Body of pancreas (tissue), 4 donors: ENCODE measurements at regions not wholly inside any gene's neighbourhood (a gene's known extent, or its start where the extent isn't known, plus 50 kb on each side); places are given as distances from the start of the nearest gene placed in this dataset.

Experiments
- ATAC-seq: fragments of 150-250 bp; one replicate; pipeline ENCODE4 v1.9.1; 2016
- DNase-seq, 4 donors: peaks; one replicate each; pipeline ENCODE4 v3.0.0-alpha.2; 2019
- H3K27ac ChIP-seq, 4 donors: fragments of 200-600 bp; sonication (generic); 1 replicate in 3 of 4; 2 replicates in 1 of 4; pipeline versions ENCODE4 v1.5.1 to v1.6.1; 2016 to 2019; ENCODE audit warnings: mild to moderate bottlenecking in 1 of 4, mixed read lengths in 1 of 4, moderate library complexity in 1 of 4
- H3K27me3 ChIP-seq, 2 donors: fragments of 200-600 bp; sonication (generic); one replicate each; pipeline ENCODE4 v1.6.0; 2016; ENCODE audit warnings: mild to moderate bottlenecking in 1 of 2
- H3K36me3 ChIP-seq, 2 donors: fragments of 200-600 bp; sonication (generic); replicated peaks in 1 of 2; 2 replicates each; pipeline ENCODE4 v1.5.1; 2016; ENCODE audit warnings: low read depth in 2 of 2; ENCODE audit not compliant: insufficient read depth in 1 of 2
- H3K4me1 ChIP-seq: fragments of 200-600 bp; sonication (generic); one replicate; pipeline ENCODE4 v1.6.0; 2016
- H3K4me3 ChIP-seq, 2 donors: fragments of 200-600 bp; sonication (generic); 1 replicate in 1 of 2; 2 replicates in 1 of 2; pipeline ENCODE4 v1.5.1; 2016 to 2019
- H3K9me3 ChIP-seq, 3 donors: fragments of 200-600 bp; sonication (generic); 1 replicate in 2 of 3; 2 replicates in 1 of 3; pipeline ENCODE4 v1.5.1; 2016
- POLR2A ChIP-seq, 3 donors: fragments of 450-650 bp; IDR thresholded peaks; one replicate each; pipeline ENCODE4 v1.6.1; 2016; ENCODE audit warnings: antibody characterized with exemption in 3 of 3, mild to moderate bottlenecking in 2 of 3
- WGBS, 2 donors: methylation state at CpG; one replicate each; pipeline ENCODE4 v1.1.5; 2017; 5-methylcytosine and 5-hydroxymethylcytosine counted together
- intact Hi-C: fragments of 100-400 bp; cut with DNase I; formaldehyde crosslinking; loops from one replicate; pipeline ENCODE4 v1.15.1; 2023
- TF ChIP-seq, protein P1 (sequence below), 7 experiments: fragments of 450-650 bp in 4 of 7; fragments of 200-600 bp in 3 of 7; sonication (generic) in 3 of 7; IDR thresholded peaks; one replicate each; pipeline ENCODE4 v1.5.1; 2016 to 2019; ENCODE audit warnings: antibody characterized with exemption in 7 of 7

DNA sequence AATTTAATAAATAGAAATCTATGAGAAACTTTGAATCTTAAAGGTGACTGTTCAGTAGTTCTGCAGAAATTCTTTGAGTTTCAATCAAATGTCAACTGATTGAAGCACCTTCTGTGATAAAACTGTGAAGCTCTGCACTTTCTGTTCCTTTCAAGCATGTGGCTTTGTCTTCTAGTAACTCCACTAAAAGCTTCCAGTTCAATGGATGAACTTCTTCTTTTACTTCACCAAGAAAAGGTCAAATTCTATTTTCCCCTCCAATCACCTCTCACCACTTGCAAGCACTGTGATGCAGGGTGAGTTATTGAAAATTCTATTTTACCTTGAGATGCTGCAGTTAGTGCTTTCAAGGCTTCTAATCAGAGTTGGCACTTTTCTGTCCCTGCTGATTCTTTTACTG is 515.3 kb upstream of the B3GALT2 start:
- no peak for ATAC-seq
- no peaks in the 10 kb centered on the region for H3K27me3 ChIP-seq

GRCh38 chr1:193700710-193701355 is 514.4 kb upstream of the B3GALT2 start:
- no peak for DNase-seq
- H3K27me3 ChIP-seq: no peaks in the 10 kb centered on the region
- no peaks in the 10 kb centered on the region for H3K9me3 ChIP-seq
- intact Hi-C loops: no loop called here
- TF ChIP-seq POLR2A (IDR thresholded peaks at IDR 0.05): no peak
- TF ChIP-seq, protein P1, sequence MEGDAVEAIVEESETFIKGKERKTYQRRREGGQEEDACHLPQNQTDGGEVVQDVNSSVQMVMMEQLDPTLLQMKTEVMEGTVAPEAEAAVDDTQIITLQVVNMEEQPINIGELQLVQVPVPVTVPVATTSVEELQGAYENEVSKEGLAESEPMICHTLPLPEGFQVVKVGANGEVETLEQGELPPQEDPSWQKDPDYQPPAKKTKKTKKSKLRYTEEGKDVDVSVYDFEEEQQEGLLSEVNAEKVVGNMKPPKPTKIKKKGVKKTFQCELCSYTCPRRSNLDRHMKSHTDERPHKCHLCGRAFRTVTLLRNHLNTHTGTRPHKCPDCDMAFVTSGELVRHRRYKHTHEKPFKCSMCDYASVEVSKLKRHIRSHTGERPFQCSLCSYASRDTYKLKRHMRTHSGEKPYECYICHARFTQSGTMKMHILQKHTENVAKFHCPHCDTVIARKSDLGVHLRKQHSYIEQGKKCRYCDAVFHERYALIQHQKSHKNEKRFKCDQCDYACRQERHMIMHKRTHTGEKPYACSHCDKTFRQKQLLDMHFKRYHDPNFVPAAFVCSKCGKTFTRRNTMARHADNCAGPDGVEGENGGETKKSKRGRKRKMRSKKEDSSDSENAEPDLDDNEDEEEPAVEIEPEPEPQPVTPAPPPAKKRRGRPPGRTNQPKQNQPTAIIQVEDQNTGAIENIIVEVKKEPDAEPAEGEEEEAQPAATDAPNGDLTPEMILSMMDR (IDR thresholded peaks at IDR 0.05): no peak
- 55 to 67% methylated on average over 3 of the region's 3 CpGs for WGBS, 2 donors
- H3K36me3 ChIP-seq: no peaks in the 10 kb centered on the region
- no peak for ATAC-seq
- no peak overlapping the region for H3K4me3 ChIP-seq
- no peak overlapping the region for H3K27ac ChIP-seq
- no peaks in the 10 kb centered on the region for H3K4me1 ChIP-seq

More for the DNA sequence above, 515.3 kb upstream of the B3GALT2 start:
- H3K27ac ChIP-seq: no peak overlapping the region
- no peak for DNase-seq
- H3K9me3 ChIP-seq: no peaks in the 10 kb centered on the region
- intact Hi-C loops: no loop called here
- TF ChIP-seq, protein P1 (IDR thresholded peaks at IDR 0.05): no peak
- TF ChIP-seq POLR2A (IDR thresholded peaks at IDR 0.05): no peak
- H3K4me1 ChIP-seq: no peaks in the 10 kb centered on the region
- H3K36me3 ChIP-seq: no peaks in the 10 kb centered on the region
- H3K4me3 ChIP-seq: no peak overlapping the region

DNA sequence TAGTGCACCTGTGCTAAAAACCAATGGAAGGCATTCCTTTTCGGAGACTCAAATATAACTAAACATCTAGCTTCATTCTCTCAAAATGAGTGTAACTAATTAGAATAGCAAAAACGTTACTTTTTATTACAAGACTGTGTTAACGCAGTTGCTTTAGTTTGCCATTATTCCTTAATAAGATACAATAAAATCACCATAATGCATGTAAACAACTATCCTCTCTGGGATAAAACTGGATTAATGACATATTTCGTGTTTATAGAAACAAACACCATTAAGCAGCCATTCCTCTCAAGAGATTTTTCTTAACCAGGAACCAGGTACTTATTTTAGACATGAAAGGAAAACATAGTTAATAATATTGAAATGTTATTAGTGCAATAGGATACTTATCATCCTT is 512.8 kb upstream of the B3GALT2 start:
- no peak overlapping the region for H3K27ac ChIP-seq
- DNase-seq (no peak), ATAC-seq (no peak)
- H3K9me3 ChIP-seq: no peaks in the 10 kb centered on the region
- no peak overlapping the region for H3K4me3 ChIP-seq
- TF ChIP-seq POLR2A (IDR thresholded peaks at IDR 0.05): no peak
- TF ChIP-seq, protein P1 (IDR thresholded peaks at IDR 0.05): no peak
- no peaks in the 10 kb centered on the region for H3K4me1 ChIP-seq
- no peaks in the 10 kb centered on the region for H3K27me3 ChIP-seq
- intact Hi-C loops: no loop called here
- WGBS, 2 donors: 75% methylated on average over 4 of the region's 4 CpGs
- H3K36me3 ChIP-seq: no peaks in the 10 kb centered on the region

GRCh38 chr1:193697776-193698175 is 511.4 kb upstream of the B3GALT2 start:
- DNase-seq (no peak), ATAC-seq (no peak)
- intact Hi-C loops: no loop called here
- no peak overlapping the region for H3K4me3 ChIP-seq
- H3K27me3 ChIP-seq: no peaks in the 10 kb centered on the region
- WGBS, 2 donors: 40 to 48% methylated on average over 3 of the region's 3 CpGs
- H3K27ac ChIP-seq: no peak overlapping the region
- no peaks in the 10 kb centered on the region for H3K9me3 ChIP-seq
- no peaks in the 10 kb centered on the region for H3K4me1 ChIP-seq
- no peaks in the 10 kb centered on the region for H3K36me3 ChIP-seq
- TF ChIP-seq, protein P1 (IDR thresholded peaks at IDR 0.05): no peak
- TF ChIP-seq POLR2A (IDR thresholded peaks at IDR 0.05): no peak

DNA sequence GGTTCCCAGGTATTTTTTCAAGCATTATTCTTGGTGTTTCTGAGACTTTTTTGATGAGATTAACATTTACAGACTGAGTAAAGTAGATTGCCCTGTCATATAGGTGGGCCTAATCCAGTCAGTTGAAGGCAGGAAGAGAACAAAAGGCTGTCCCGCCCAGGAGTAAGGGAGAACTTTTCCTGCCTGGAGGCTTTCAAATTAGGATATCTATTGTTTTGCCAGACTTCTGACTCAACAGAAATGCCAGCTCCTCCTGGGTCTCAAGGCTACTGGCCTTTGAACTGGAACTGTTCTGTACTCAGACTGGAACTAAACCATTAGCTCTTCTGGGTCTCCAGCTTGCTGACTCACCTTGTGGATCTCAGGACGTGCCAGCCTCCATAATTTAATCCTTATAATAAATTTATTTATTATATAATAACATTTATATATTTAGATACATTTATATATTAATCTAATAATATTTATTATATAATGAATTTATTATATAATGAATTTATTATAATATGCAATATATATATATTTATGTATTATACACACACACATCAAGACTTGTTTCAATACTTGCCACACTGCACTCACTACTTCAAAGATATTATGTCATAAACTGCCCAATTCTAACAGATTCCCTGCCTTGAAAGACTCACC is 510.8 kb upstream of the B3GALT2 start:
- H3K27ac ChIP-seq: no peak overlapping the region
- TF ChIP-seq, protein P1 (IDR thresholded peaks at IDR 0.05): no peak
- no peak for TF ChIP-seq POLR2A (IDR thresholded peaks at IDR 0.05)
- H3K36me3 ChIP-seq: no peaks in the 10 kb centered on the region
- H3K4me3 ChIP-seq: no peak overlapping the region
- ATAC-seq (no peak), DNase-seq (no peak)
- intact Hi-C loops: no loop called here
- no peaks in the 10 kb centered on the region for H3K9me3 ChIP-seq
- no peaks in the 10 kb centered on the region for H3K4me1 ChIP-seq
- no peaks in the 10 kb centered on the region for H3K27me3 ChIP-seq
- whole genome bisulfite sequencing, 2 donors: 79 to 82% methylated on average over 2 of the region's 2 CpGs
